ENCODE measurements at regions not wholly inside any gene's neighbourhood (a gene's known extent, or its start where the extent isn't known, plus 50 kb on each side); places are given as distances from the start of the nearest gene placed in this dataset.

- DNase-seq, result no peak
These were observed 268.7 kb downstream of the LOXHD1 start for GRCh38 chr18:46388286-46388685.

- DNase-seq, result no peak
These were observed 264.4 kb downstream of the LOXHD1 start for GRCh38 chr18:46392576-46392975.

DNA sequence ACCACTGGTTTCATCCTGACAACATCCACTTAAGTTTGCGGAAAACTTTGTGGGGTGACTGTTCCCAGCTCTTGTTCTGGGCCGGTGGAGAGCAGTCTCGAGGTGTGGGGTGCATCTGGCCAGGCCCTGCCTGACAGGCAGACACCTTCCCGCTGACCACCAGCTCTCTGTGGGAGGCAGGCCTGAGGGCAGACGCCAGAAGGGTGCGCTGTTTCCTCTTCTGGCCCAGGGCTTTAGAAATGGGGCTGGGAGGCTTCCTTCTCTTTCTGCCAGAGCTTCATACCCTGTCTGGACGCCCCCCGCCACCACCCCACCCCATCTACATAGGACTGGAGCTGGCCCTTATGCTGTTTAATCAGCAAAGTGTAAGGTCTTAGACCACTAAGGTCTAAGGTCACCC, 263.8 kb downstream of the LOXHD1 start:
- DNase-seq, result no peak

DNA sequence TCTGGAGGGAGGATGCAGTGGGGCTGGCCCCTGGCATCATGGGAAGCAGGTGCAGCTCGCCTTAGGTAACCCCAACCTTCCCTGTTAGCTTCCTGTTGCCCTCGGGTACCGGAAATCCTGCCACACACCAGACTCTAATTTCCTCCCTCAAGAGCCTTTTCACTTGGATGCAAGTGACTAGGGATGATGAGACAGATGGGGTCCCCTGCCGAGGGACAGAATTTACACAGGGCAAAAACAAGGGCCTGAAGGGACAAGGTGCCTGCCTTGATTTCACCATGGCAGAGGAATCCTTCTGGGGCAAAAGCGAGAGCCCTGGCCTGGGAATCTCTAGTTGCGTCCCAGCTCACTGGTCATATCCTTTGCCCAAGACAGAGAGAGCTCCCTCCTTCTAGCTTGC, 263.1 kb downstream of the LOXHD1 start:
- no peak for DNase-seq

- no peak for DNase-seq
These were observed 261.2 kb downstream of the LOXHD1 start for GRCh38 chr18:46395795-46396194.

- peak; percentile 4 to 20 for DNase-seq
These were observed 259.8 kb downstream of the LOXHD1 start for GRCh38 chr18:46397174-46397573.

DNA sequence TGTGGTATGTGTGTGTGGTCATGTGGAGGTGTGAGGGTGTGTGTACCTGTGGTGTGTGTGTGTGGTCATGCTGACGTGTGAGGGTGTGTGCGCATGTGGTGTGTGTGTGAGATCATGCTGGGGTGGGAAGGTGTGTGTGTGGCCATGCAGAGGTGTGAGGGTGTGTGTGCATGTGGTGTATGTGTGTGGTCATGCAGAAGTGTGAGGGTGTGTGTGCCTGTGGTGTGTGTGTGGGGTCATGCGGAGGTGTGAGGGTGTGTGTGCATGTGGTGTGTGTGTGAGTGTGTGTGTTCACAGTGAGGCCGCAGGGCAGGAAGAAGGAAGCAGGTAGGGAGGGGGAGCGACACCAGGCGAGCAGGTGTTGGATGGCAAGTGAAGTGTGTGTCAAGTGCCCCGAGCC, 259.0 kb downstream of the LOXHD1 start:
- DNase-seq, result no peak

GRCh38 chr18:46398625-46399024, 258.4 kb downstream of the LOXHD1 start:
- DNase-seq, result no peak

DNA sequence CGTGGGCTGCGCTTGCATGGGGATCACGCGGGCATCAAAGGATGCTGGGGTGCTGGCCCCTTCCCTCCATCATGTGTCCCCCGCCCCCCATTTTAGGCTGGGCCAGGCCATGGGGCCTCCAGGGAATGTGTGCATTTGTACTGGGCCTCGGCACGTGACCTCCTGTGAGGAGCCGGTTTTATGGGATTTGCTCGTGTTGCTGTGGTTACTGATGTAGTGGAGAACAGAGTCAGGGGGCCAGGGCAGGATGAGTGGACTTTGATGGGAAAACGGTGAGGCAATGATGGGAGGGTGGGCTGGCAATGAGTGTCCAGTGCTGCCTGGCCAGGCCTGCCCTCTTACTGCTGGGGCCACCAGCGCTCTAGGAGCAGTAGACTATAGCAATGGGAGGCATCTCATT, 257.7 kb downstream of the LOXHD1 start:
- DNase-seq, result no peak

DNA sequence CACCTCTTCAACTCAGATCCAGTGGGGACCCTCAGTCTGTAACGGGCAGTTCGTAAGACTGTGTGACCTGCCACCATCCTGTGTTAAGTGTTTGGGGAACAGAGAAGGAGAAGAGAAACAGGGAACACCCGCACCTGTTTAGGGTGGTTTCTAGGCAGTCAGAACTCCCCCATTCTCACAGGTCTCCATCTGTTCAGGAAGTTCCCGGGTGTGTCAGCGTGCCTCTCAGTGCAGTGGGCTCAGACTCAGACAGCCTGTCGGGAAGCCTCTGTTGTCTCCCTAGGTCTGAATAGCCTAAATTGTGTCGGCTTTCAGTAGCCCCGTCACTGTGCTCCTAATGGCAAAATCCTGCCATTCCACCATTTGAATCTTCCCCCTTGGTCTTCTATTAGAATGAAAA, 256.6 kb downstream of the LOXHD1 start:
- DNase-seq, result no peak

- no peak for DNase-seq
These were observed 255.4 kb downstream of the LOXHD1 start for GRCh38 chr18:46401486-46402070.

- DNase-seq, result no peak
These were observed 254.6 kb downstream of the LOXHD1 start for GRCh38 chr18:46402396-46402795.

DNA sequence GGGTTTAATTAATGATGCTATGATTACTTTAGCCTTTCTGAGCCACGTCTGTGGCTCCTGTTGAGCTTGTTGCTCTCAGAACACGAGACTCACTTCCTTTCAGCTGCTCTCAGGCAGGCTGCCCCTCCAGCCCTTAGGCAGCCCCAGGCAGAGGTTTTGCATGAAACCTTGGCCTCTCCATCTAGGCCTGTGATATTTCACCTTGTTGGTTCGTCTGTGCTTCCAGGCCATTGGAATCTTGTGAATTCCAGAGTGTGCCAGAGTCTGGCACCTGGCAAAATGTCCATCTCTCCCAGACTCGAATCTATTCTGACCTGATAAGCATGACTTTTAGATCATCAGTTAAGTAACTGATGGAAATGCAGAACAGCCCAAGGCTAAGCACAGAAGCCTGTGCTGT, 254.1 kb downstream of the LOXHD1 start:
- DNase-seq, result no peak

DNA sequence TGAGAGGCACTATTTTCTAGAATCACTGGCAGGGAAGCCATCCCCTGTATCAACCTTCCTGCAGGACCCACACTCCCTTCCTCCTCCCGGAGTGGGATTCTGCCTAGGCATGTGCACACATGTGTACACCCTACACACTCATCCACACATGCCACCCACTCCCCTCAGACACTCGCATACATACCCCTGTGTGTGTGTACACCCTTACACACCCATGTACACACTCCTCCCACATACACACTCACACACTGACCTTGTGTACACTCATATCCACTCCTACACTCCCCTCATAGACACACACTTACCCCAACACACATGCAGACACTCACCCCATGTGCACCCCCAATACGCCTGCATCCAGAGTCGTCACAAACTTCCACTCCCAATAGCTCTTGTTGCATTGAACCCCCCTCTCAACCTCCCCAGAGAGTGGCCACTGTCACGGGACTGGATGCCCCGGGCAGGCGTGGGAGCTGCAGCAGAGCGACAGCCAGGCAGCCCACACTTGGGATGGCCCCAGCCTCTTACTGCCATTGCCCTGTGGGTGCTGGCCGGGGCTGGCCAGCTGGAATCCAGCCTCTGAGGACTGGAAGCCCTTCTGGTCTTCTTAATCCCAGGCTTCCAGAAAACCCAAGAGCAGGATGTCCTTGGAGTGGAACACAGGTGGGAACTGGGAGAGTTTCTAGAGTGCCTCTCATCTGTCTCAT, 251.0 kb downstream of the LOXHD1 start:
- no peak for DNase-seq

- no peak for DNase-seq
These were observed 250.5 kb downstream of the LOXHD1 start for GRCh38 chr18:46406539-46406932.

DNA sequence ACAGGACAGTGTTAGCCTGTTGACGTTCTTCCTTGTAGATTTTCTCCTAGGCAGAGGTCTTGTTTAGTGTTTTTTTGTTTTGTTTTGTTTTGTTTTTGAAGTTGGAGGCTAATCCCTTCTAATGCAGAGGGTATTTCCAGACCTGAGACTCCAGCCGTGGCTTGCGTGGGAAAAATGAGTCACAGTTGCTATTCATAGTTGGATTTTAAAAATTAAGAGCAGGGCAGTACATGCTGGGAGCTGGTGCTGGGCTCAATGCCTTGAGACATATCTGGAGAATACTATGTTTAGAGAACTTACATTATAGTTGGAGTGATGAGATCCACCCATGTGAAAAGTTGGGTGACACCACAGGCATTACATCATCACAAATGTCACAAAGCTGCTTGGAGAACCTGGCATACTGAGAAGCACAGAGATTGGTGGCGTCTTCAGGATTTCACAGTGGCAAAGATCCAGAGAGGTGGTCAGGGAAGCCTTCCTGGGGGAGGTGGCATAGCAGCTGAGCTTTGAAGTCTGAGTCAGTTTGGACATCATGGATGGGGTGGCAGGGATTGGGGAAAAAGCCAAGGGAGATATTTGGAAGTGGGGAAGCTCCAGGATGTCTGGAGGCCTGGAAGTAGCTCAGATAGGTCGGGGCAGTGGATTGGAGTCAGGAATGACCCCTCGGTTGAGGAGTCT, 249.4 kb downstream of the LOXHD1 start:
- DNase-seq, result no peak

DNA sequence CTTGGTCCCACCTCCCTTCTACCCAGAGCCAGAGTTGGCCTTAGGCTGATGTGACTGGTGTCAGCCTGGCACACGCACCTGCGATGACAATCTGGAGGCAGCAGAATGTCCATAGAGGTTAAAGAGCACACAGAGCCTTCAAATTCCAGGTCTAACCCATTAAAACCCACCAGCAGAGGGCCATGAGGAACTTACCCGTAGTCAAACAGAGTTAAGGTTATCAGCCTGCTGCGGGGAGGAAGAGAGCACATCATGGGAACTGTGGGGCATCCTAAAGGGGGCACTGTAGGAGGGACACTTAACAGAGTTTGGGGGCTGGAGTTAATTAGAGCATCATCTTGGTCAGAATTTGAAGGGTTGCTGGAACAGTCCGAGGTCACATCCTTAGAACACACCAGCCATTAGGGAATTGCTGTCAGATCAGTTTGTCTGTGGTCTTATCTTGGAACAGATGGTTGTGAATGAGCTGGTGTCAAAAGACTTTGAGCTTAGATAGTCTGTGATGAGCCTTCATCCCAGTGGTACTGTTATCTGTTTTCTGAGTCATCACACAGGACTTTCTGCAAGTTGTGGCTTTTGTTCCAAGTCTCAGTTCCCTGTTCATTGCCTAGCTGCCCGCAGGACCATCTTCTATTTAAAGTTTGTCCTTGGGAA, 248.6 kb downstream of the LOXHD1 start:
- DNase-seq, result peak; percentile 13 to 45

DNA sequence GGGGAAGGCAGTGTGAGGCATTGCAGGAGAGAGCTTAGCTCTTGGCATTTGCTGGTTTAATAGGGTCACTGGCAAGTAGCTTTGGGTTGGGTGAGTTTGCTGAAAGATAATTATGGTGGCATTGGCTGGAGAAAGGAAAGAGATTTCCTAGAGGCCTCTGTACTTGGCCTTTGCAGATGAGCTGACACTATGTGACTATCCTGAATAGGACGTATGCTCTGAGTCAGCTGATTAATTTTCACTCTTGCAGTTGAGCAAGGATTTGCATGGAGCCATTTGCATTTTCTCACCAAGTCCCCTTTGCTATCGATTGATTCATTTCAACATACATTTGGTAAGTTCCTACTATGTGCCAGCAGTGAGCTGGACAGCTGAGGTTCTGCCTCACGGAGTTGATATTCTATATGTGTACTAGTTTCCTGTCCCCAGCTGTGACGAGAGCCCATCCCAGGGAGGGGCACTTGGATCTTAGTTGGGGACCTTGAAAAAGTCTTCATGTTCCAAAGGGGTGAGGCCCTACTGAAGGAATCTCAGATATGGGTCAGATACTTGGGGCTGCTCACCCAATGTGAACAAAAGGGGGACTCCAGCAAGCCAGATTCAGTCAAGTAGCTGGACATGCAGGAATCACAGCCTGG, 245.7 kb downstream of the LOXHD1 start:
- DNase-seq, result no peak

DNA sequence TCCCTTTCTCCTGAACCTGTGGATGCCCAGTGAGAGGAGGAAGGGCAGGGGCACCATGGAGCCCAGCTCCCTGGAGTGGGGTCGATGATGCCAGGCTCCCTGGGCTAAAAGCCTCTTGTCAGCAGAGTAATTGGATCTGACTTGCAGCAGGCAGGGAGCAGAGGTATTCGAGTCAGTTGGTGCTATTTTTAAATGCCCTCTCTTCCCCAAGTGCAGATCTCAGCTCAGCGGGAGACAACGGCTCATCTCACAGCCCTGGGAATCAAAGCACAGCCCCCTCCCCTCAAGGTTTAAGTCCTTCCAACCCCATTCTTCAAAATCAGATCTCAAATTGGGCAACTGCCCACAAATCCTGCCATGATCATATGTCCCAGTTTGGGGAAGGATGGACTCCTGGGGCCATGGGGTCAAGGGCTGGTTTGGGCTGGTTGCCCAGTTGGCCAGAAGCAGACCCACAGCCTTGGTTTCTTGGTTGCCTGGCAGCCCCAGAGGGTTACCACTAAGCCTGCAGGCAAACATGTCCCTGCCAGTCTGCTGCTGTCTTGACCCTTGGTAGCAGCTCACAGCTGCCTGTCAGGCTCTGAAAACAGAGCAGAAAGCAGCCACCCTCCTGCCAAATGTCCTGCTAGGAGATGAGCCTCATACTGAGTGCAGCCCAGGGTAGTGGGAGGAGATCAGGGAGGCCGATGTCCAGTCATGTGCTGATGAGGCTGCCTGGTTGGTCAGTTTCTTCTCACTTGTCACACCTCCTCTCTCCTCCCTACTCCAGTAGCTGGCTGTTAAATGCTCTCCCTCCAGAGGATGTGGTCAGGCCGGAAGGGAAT, 244.9 kb downstream of the LOXHD1 start:
- no peak for DNase-seq

GRCh38 chr18:46412916-46413315, 244.1 kb downstream of the LOXHD1 start:
- no peak for DNase-seq

GRCh38 chr18:46413684-46414083, 243.3 kb downstream of the LOXHD1 start:
- DNase-seq, result no peak

DNA sequence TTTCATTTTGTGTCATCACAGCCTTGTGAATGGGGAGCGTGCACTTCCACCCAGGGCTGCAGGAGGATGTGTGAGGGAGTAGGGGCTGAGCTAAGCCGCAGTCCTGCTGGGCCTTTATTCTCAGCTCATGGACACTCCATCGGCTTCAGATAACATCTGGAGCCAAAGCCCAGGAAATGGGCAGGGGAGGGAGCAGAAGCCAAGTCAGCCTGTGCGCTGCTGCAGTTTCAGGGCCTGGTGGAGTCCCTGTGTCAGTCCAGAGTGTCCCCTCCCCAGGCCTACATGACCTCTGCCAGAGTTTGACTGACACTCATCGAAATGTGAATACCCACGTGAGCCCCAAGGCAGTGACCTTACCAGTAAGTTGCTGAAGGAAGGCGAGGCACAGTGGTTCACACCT, 242.2 kb downstream of the LOXHD1 start:
- DNase-seq, result no peak

All from Kasumi-1 (cell line).